Body of pancreas (tissue), 4 donors: ENCODE measurements at regions not wholly inside any gene's neighbourhood (a gene's known extent, or its start where the extent isn't known, plus 50 kb on each side); places are given as distances from the start of the nearest gene placed in this dataset.

Experiments used
- ATAC-seq: fragments of 150-250 bp; one replicate; pipeline ENCODE4 v1.9.1; 2016
- DNase-seq, 4 donors: peaks; one replicate each; pipeline ENCODE4 v3.0.0-alpha.2; 2019
- H3K27ac ChIP-seq, 4 donors: fragments of 200-600 bp; sonication (generic); 1 replicate in 3 of 4; 2 replicates in 1 of 4; pipeline versions ENCODE4 v1.5.1 to v1.6.1; 2016 to 2019; ENCODE audit warnings: mild to moderate bottlenecking in 1 of 4, mixed read lengths in 1 of 4, moderate library complexity in 1 of 4
- H3K27me3 ChIP-seq, 2 donors: fragments of 200-600 bp; sonication (generic); one replicate each; pipeline ENCODE4 v1.6.0; 2016; ENCODE audit warnings: mild to moderate bottlenecking in 1 of 2
- H3K36me3 ChIP-seq, 2 donors: fragments of 200-600 bp; sonication (generic); replicated peaks in 1 of 2; 2 replicates each; pipeline ENCODE4 v1.5.1; 2016; ENCODE audit warnings: low read depth in 2 of 2; ENCODE audit not compliant: insufficient read depth in 1 of 2
- H3K4me1 ChIP-seq: fragments of 200-600 bp; sonication (generic); one replicate; pipeline ENCODE4 v1.6.0; 2016
- H3K4me3 ChIP-seq, 2 donors: fragments of 200-600 bp; sonication (generic); 1 replicate in 1 of 2; 2 replicates in 1 of 2; pipeline ENCODE4 v1.5.1; 2016 to 2019
- H3K9me3 ChIP-seq, 3 donors: fragments of 200-600 bp; sonication (generic); 1 replicate in 2 of 3; 2 replicates in 1 of 3; pipeline ENCODE4 v1.5.1; 2016
- POLR2A ChIP-seq, 3 donors: fragments of 450-650 bp; IDR thresholded peaks; one replicate each; pipeline ENCODE4 v1.6.1; 2016; ENCODE audit warnings: antibody characterized with exemption in 3 of 3, mild to moderate bottlenecking in 2 of 3
- WGBS, 2 donors: methylation state at CpG; one replicate each; pipeline ENCODE4 v1.1.5; 2017; 5-methylcytosine and 5-hydroxymethylcytosine counted together
- intact Hi-C: fragments of 100-400 bp; cut with DNase I; formaldehyde crosslinking; loops from one replicate; pipeline ENCODE4 v1.15.1; 2023
- TF ChIP-seq, protein P1 (sequence below), 7 experiments: fragments of 450-650 bp in 4 of 7; fragments of 200-600 bp in 3 of 7; sonication (generic) in 3 of 7; IDR thresholded peaks; one replicate each; pipeline ENCODE4 v1.5.1; 2016 to 2019; ENCODE audit warnings: antibody characterized with exemption in 7 of 7

DNA sequence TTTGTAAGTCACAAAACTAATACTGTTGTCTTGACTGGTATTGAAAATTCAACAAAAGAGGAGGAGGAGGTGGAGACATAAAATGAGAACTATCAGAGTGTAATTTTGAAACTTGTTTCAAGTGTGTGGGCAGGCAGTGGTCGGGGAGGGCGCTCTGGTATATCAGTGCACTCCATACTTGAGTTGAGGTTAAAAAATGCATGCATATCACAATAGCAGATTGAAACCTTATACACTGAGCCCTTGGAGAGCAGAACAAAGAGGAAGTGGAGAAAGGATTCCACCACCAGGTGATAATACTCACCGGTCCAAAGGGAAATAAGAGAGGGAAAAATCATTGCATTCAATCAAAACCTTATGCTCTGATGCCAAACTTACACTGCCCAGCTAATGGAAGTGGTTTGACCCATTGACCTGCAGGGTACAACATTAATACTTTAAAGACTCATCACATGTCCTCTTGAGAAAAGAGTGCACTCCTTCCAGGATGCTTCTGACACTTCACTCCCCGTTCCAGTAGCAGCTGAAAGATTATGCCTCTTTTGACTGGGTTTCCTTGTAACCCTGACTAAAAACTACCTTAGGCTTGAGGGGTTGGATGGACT, 79.5 kb upstream of the FAM169A start:
- no peaks in the 10 kb centered on the region for H3K36me3 ChIP-seq
- intact Hi-C loops, result no loop called here
- ATAC-seq (no peak), DNase-seq (no peak)
- H3K27me3 ChIP-seq, result no peaks in the 10 kb centered on the region
- H3K9me3 ChIP-seq, result no peaks in the 10 kb centered on the region
- TF ChIP-seq POLR2A (IDR thresholded peaks at IDR 0.05), result no peak
- TF ChIP-seq, protein P1, sequence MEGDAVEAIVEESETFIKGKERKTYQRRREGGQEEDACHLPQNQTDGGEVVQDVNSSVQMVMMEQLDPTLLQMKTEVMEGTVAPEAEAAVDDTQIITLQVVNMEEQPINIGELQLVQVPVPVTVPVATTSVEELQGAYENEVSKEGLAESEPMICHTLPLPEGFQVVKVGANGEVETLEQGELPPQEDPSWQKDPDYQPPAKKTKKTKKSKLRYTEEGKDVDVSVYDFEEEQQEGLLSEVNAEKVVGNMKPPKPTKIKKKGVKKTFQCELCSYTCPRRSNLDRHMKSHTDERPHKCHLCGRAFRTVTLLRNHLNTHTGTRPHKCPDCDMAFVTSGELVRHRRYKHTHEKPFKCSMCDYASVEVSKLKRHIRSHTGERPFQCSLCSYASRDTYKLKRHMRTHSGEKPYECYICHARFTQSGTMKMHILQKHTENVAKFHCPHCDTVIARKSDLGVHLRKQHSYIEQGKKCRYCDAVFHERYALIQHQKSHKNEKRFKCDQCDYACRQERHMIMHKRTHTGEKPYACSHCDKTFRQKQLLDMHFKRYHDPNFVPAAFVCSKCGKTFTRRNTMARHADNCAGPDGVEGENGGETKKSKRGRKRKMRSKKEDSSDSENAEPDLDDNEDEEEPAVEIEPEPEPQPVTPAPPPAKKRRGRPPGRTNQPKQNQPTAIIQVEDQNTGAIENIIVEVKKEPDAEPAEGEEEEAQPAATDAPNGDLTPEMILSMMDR (IDR thresholded peaks at IDR 0.05), result no peak
- peaks cover 28% of the 10 kb centered on the region for H3K4me1 ChIP-seq
- 78 to 81% methylated on average over 4 of the region's 4 CpGs for WGBS, 2 donors
- no peak overlapping the region for H3K27ac ChIP-seq
- no peak overlapping the region for H3K4me3 ChIP-seq

DNA sequence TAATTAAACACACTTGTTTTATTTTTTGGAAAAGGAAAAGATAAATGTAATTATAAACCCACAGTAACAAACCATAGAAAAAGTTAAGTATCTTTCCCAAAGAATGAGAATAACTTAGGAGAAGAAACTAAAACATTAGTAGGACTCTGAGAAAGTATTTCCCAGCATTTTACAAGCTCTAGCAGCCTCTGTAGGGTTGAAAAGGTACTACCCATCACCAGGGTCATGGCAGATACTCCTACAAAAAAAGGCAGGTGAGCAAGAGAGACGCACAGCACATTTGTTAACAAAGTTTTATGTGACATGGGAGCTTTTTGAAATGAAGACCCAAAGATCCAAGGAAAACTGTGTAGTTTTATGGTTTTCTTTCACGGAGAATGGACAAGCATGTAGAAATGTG, 77.7 kb upstream of the FAM169A start:
- H3K4me1 ChIP-seq, result peaks cover 14% of the 10 kb centered on the region
- DNase-seq, result no peak
- H3K36me3 ChIP-seq, result no peaks in the 10 kb centered on the region
- no peak overlapping the region for H3K27ac ChIP-seq
- no peaks in the 10 kb centered on the region for H3K9me3 ChIP-seq
- 81 to 82% methylated on average over 2 of the region's 2 CpGs for WGBS, 2 donors
- no peak for ATAC-seq
- H3K4me3 ChIP-seq, result no peak overlapping the region
- TF ChIP-seq, protein P1 (IDR thresholded peaks at IDR 0.05), result peak in 3 of 7 experiments; percentile 24 to 36 (median 28)
- TF ChIP-seq POLR2A (IDR thresholded peaks at IDR 0.05), result no peak
- intact Hi-C loops, result no loop called here
- no peaks in the 10 kb centered on the region for H3K27me3 ChIP-seq

DNA sequence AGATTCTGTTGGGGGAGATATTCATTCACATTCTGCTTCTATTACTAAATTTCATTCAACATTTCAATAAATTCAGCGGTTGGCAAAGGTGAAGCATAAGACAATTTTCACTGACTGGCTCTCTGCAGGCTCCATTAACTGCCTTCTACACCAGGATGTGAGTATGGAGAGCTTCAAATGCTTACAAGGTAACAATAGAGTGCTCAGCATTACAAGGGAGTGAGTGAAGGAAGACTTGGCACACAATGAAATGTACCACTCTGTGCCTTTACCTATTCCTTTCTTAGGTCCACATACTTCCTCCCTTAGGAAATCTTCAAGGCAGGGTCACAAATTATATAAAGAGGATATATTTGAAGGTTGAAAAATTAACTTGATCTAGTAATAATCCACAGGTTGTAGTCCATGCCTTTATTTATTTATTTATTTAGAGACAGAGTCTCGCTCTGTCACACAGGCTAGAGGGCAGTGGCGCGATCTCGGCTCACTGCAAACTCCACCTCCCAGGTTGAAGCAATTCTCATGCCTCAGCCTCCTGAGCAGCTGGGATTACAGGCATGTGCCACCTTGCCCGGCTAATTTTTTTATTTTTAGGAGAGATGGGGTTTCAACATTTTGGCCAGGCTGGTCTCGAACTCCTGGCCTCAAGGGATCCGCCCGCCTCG, 76.6 kb upstream of the FAM169A start:
- no peaks in the 10 kb centered on the region for H3K9me3 ChIP-seq
- no peaks in the 10 kb centered on the region for H3K27me3 ChIP-seq
- DNase-seq, result no peak
- no peak overlapping the region for H3K27ac ChIP-seq
- intact Hi-C loops, result no loop called here
- no peak for ATAC-seq
- no peaks in the 10 kb centered on the region for H3K36me3 ChIP-seq
- TF ChIP-seq, protein P1 (IDR thresholded peaks at IDR 0.05), result no peak
- TF ChIP-seq POLR2A (IDR thresholded peaks at IDR 0.05), result no peak
- H3K4me1 ChIP-seq, result peaks cover 6% of the 10 kb centered on the region
- no peak overlapping the region for H3K4me3 ChIP-seq
- 92 to 94% methylated on average over 10 of the region's 10 CpGs for WGBS, 2 donors

DNA sequence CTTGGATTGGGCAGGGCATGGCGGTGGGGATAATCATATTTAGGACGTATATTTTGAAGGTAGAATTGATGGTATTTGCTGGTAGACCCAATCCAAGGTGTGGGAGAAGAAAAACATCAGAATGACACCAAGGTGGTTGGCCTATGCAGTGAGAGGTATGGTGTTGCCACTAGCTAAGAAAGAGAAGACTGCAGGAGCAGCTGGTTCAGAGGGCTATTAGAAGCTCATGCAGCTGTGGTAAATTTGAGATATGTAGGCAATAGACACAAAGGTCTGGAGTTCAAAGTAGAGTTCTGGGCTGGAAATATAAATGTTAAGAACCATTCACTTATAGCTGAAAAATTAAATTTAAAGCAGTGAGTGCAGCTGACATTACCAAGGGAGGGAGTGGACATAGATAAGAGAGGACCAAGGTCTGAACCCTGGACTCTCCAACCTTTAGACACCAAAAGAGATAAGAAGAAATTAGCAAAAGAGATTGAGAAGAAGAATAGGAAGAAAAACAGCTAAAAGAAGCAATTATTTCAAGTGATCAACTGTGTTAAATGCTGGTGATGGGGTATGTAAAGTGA, 74.7 kb upstream of the FAM169A start:
- Histone ChIP-seq H3K27ac (no peak overlapping the region), H3K4me1 (no peaks in the 10 kb centered on the region), H3K27me3 (no peaks in the 10 kb centered on the region), H3K9me3 (no peaks in the 10 kb centered on the region), H3K36me3 (no peaks in the 10 kb centered on the region), H3K4me3 (no peak overlapping the region)
- no peak for TF ChIP-seq POLR2A (IDR thresholded peaks at IDR 0.05)
- TF ChIP-seq, protein P1 (IDR thresholded peaks at IDR 0.05), result no peak
- ATAC-seq, result no peak
- WGBS, 2 donors, result 90 to 92% methylated on average over 2 of the region's 2 CpGs
- DNase-seq, result no peak
- intact Hi-C loops, result no loop called here
